Caco-2 (cell line): ENCODE measurements at regions not wholly inside any gene's neighbourhood (a gene's known extent, or its start where the extent isn't known, plus 50 kb on each side); places are given as distances from the start of the nearest gene placed in this dataset.

ENCODE experiments used
- BruUV-seq: library from RNA; stranded (reverse); fragments of 400-500 nt; replicated peaks from 2 replicates; lab custom pipeline; 2021; lab: Mats Ljungman, UMichigan
- CTCF ChIA-PET: fragments of 300-600 bp; sonication (Branson Sonifier 250); formaldehyde crosslinking; loops from one replicate; lab custom pipeline; 2022; ENCODE audit warnings: antibody characterized with exemption; lab: Charles Lee
- POLR2A ChIA-PET: fragments of 300-600 bp; sonication (Branson Sonifier 250); formaldehyde crosslinking; loops from one replicate; lab custom pipeline; 2022; ENCODE audit warnings: antibody characterized with exemption; lab: Charles Lee
- DNase-seq, 2 experiments: peaks; one replicate each; pipeline versions ENCODE4 v3.0.0 to v3.0.0-alpha.2; 2020 to 2022
- H3K27me3 ChIP-seq: replicated peaks from 2 replicates; pipeline ENCODE4 v1.6.0; 2011; ENCODE audit warnings: low read length; ENCODE audit not compliant: control insufficient read depth, insufficient read depth
- H3K36me3 ChIP-seq: 2 replicates; pipeline ENCODE4 v1.5.1; 2011; ENCODE audit warnings: low read length; ENCODE audit not compliant: control insufficient read depth, insufficient read depth
- H3K4me1 ChIP-seq: fragments of 250-450 bp; sonication (Bioruptor Pico); 2 replicates; pipeline ENCODE4 v1.5.1; 2020; ENCODE audit warnings: mild to moderate bottlenecking
- H3K4me3 ChIP-seq: 2 replicates; pipeline ENCODE4 v1.5.1; 2011; ENCODE audit warnings: low read depth, mild to moderate bottlenecking, control low read depth, low read length
- H3K9me3 ChIP-seq: fragments of 250-450 bp; sonication (Bioruptor Pico); 2 replicates; pipeline ENCODE4 v1.5.1; 2020; ENCODE audit warnings: mild to moderate bottlenecking, moderate library complexity
- H3K27ac Mint-ChIP-seq: one replicate; pipeline ENCODE4 v1.8.0; 2022; ENCODE audit warnings: mixed read lengths; ENCODE audit not compliant: unreplicated experiment
- H3K27me3 Mint-ChIP-seq: one replicate; pipeline ENCODE4 v1.8.0; 2022; ENCODE audit warnings: mixed read lengths; ENCODE audit not compliant: insufficient read depth, unreplicated experiment
- H3K36me3 Mint-ChIP-seq: one replicate; pipeline ENCODE4 v1.8.0; 2022; ENCODE audit warnings: mild to moderate bottlenecking, mixed read lengths; ENCODE audit not compliant: insufficient read depth, unreplicated experiment
- H3K4me1 Mint-ChIP-seq: one replicate; pipeline ENCODE4 v1.8.0; 2022; ENCODE audit warnings: low read depth, mixed read lengths; ENCODE audit not compliant: unreplicated experiment
- H3K4me3 Mint-ChIP-seq: one replicate; pipeline ENCODE4 v1.8.0; 2022; ENCODE audit warnings: mild to moderate bottlenecking, moderate library complexity, mixed read lengths; ENCODE audit not compliant: unreplicated experiment
- H3K9me3 Mint-ChIP-seq: one replicate; pipeline ENCODE4 v1.8.0; 2022; ENCODE audit warnings: mixed read lengths; ENCODE audit not compliant: unreplicated experiment
- CTCF ChIP-seq, 2 experiments: fragments of 200-600 bp in 1 of 2; IDR thresholded peaks; 1 replicate in 1 of 2; 2 replicates in 1 of 2; pipeline versions ENCODE4 v1.5.1 to v1.8.0; 2011 to 2022; ENCODE audit warnings: antibody characterized with exemption in 1 of 2, control low read depth in 1 of 2, inconsistent platforms in 1 of 2, low read depth in 1 of 2, low read length in 1 of 2, mild to moderate bottlenecking in 1 of 2, moderate library complexity in 1 of 2; ENCODE audit not compliant: insufficient read depth in 1 of 2, severe bottlenecking in 1 of 2, unreplicated experiment in 1 of 2
- intact Hi-C: fragments of 100-400 bp; cut with micrococcal nuclease; formaldehyde crosslinking; loops from one replicate; pipeline ENCODE4 v1.10.0; 2022; ENCODE audit not compliant: unreplicated experiment

- Histone ChIP-seq H3K4me3 (no peak overlapping the region), H3K27me3 (no peaks in the 10 kb centered on the region), H3K4me1 (no peaks in the 10 kb centered on the region), H3K9me3 (no peaks in the 10 kb centered on the region), H3K36me3 (no peaks in the 10 kb centered on the region)
- Mint-ChIP-seq H3K27ac (no peak overlapping the region), H3K36me3 (no peaks in the 10 kb centered on the region), H3K4me3 (no peak overlapping the region), H3K9me3 (no peaks in the 10 kb centered on the region), H3K4me1 (no peaks in the 10 kb centered on the region), H3K27me3 (no peaks in the 10 kb centered on the region)
- CTCF ChIA-PET, result no interaction called here
- no peak for TF ChIP-seq CTCF (IDR thresholded peaks at IDR 0.05; ENCODE audit: insufficient read depth in 1 of 2, low read depth in 1 of 2, low read length in 1 of 2, severe bottlenecking in 1 of 2, unreplicated experiment in 1 of 2)
- intact Hi-C loops, result no loop called here
- no TSS peak for BruUV-seq
- DNase-seq, result no peak
- POLR2A ChIA-PET, result no interaction called here
These were observed 235.9 kb downstream of the OR13H1 start for GRCh38 chrX:131779741-131780140.

GRCh38 chrX:131782646-131783045, 238.8 kb downstream of the OR13H1 start:
- Mint-ChIP-seq H3K4me3 (no peak overlapping the region), H3K4me1 (no peaks in the 10 kb centered on the region), H3K9me3 (no peaks in the 10 kb centered on the region), H3K27me3 (no peaks in the 10 kb centered on the region), H3K36me3 (no peaks in the 10 kb centered on the region), H3K27ac (no peak overlapping the region)
- ChIA-PET CTCF (no interaction called here), POLR2A (no interaction called here)
- no TSS peak for BruUV-seq
- Histone ChIP-seq H3K4me1 (no peaks in the 10 kb centered on the region), H3K36me3 (no peaks in the 10 kb centered on the region), H3K9me3 (no peaks in the 10 kb centered on the region), H3K4me3 (no peak overlapping the region), H3K27me3 (no peaks in the 10 kb centered on the region)
- no peak for DNase-seq
- TF ChIP-seq CTCF (IDR thresholded peaks at IDR 0.05; ENCODE audit: insufficient read depth in 1 of 2, low read depth in 1 of 2, low read length in 1 of 2, severe bottlenecking in 1 of 2, unreplicated experiment in 1 of 2), result no peak
- intact Hi-C loops, result no loop called here

- Histone ChIP-seq H3K9me3 (no peaks in the 10 kb centered on the region), H3K36me3 (no peaks in the 10 kb centered on the region), H3K27me3 (no peaks in the 10 kb centered on the region), H3K4me3 (no peak overlapping the region), H3K4me1 (no peaks in the 10 kb centered on the region)
- TF ChIP-seq CTCF (IDR thresholded peaks at IDR 0.05; ENCODE audit: insufficient read depth in 1 of 2, low read depth in 1 of 2, low read length in 1 of 2, severe bottlenecking in 1 of 2, unreplicated experiment in 1 of 2), result no peak
- ChIA-PET POLR2A (no interaction called here), CTCF (no interaction called here)
- Mint-ChIP-seq H3K9me3 (no peaks in the 10 kb centered on the region), H3K36me3 (no peaks in the 10 kb centered on the region), H3K27me3 (no peaks in the 10 kb centered on the region), H3K4me1 (no peaks in the 10 kb centered on the region), H3K27ac (peak overlapping the region; percentile 26), H3K4me3 (no peak overlapping the region)
- intact Hi-C loops, result no loop called here
- DNase-seq, result peak in 1 of 2 experiments; percentile 13
- no TSS peak for BruUV-seq
These were observed 239.4 kb upstream of the STK26 start for GRCh38 chrX:131783555-131784308.
